ENCODE measurements at regions not wholly inside any gene's neighbourhood (a gene's known extent, or its start where the extent isn't known, plus 50 kb on each side); places are given as distances from the start of the nearest gene placed in this dataset.

DNA sequence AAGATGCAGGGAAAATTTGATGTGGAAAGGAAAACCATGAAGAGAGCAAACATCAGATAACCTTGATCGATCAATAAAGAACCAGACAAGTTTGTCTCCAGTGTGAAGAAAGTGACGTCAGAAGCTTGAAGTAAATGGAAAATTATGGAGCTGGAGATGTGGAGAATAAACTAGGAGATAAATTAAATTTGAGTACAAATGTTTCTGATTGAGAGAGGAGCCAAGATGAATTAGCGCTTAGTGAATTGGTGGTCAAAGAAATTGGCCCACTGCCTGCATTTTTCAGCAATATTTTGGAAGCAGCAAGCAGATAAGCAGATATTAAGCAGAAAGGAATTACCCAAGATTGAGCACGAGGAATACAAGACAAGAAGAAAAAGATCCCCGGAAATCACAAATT is 567.3 kb upstream of the ZNF385D start:
- no peak for TF ChIP-seq CTCF (IDR thresholded peaks at IDR 0.05; ENCODE audit: insufficient read depth, low read depth, low read length, missing control alignments)

GRCh38 chr3:22319446-22319845 is 568.4 kb upstream of the ZNF385D start:
- DNase-seq (ENCODE audit: low read depth): no peak
- TF ChIP-seq CTCF (IDR thresholded peaks at IDR 0.05; ENCODE audit: insufficient read depth, low read depth, low read length, missing control alignments): no peak
- H3K4me3 ChIP-seq (ENCODE audit: low read depth, low read length): no peak overlapping the region

More for the DNA sequence above, 567.3 kb upstream of the ZNF385D start:
- no peak for DNase-seq (ENCODE audit: low read depth)
- H3K4me3 ChIP-seq (ENCODE audit: low read depth, low read length): no peak overlapping the region

DNA sequence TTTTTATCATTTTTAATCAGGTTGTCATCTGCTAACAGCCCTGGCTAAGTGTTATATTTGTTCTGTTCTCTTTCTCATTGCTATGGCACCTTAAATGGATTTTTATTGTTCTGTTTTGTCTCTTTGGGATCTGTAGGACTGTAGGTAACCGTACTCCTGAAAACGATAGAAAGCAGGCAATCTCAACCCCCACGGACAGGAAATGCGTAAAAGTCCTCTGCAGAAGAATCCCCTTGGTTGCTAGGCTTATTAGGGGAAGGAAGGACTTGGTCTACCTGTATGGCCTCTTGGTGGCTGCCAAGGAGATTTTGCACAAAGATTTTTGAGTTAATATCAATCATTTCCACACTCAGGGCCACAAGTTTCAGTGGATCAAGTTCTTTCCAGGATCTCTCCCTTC is 571.9 kb upstream of the ZNF385D start:
- no peak overlapping the region for H3K4me3 ChIP-seq (ENCODE audit: low read depth, low read length)

GRCh38 chr3:22326305-22326704 is 575.3 kb upstream of the ZNF385D start:
- TF ChIP-seq CTCF (IDR thresholded peaks at IDR 0.05; ENCODE audit: insufficient read depth, low read depth, low read length, missing control alignments): no peak

More for the DNA sequence above, 571.9 kb upstream of the ZNF385D start:
- no peak for TF ChIP-seq CTCF (IDR thresholded peaks at IDR 0.05; ENCODE audit: insufficient read depth, low read depth, low read length, missing control alignments)
- no peak for DNase-seq (ENCODE audit: low read depth)

GRCh38 chr3:22334996-22335395 is 584.0 kb upstream of the ZNF385D start:
- no peak for TF ChIP-seq CTCF (IDR thresholded peaks at IDR 0.05; ENCODE audit: insufficient read depth, low read depth, low read length, missing control alignments)
- H3K4me3 ChIP-seq (ENCODE audit: low read depth, low read length): no peak overlapping the region
- DNase-seq (ENCODE audit: low read depth): no peak

More at GRCh38 chr3:22326305-22326704, 575.3 kb upstream of the ZNF385D start:
- no peak overlapping the region for H3K4me3 ChIP-seq (ENCODE audit: low read depth, low read length)
- DNase-seq (ENCODE audit: low read depth): no peak

GRCh38 chr3:22349215-22349851 is 598.3 kb upstream of the ZNF385D start:
- DNase-seq (ENCODE audit: low read depth): no peak
- H3K4me3 ChIP-seq (ENCODE audit: low read depth, low read length): no peak overlapping the region
- no peak for TF ChIP-seq CTCF (IDR thresholded peaks at IDR 0.05; ENCODE audit: insufficient read depth, low read depth, low read length, missing control alignments)

DNA sequence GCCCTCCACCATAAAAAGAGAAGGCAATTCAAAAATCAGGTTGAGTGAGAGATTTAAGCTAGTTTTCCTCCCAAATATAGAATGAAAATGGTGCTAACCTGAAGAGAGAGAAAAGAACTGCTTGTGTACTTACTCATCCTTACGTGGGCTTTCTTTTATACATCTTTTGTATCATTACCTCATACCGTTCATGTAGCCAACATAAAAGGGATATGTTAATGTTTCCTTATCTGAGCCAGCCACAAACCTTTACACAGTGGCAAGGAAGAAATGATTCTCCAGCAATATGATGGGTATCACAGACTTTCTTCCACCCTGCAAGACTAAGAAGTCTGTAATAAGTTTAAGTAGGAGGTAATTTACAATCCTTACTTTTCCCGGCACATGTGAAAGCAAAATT is 600.8 kb upstream of the ZNF385D start:
- no peak overlapping the region for H3K4me3 ChIP-seq (ENCODE audit: low read depth, low read length)
- no peak for DNase-seq (ENCODE audit: low read depth)
- TF ChIP-seq CTCF (IDR thresholded peaks at IDR 0.05; ENCODE audit: insufficient read depth, low read depth, low read length, missing control alignments): no peak
